IPS DF 4.7 (cell line): ENCODE measurements at regions not wholly inside any gene's neighbourhood (a gene's known extent, or its start where the extent isn't known, plus 50 kb on each side); places are given as distances from the start of the nearest gene placed in this dataset.

ENCODE experiments used
- DNase-seq: peaks from one replicate; pipeline ENCODE4 v3.0.0-alpha.2; 2013; ENCODE audit warnings: low spot score; ENCODE audit errors: extremely low read depth

DNA sequence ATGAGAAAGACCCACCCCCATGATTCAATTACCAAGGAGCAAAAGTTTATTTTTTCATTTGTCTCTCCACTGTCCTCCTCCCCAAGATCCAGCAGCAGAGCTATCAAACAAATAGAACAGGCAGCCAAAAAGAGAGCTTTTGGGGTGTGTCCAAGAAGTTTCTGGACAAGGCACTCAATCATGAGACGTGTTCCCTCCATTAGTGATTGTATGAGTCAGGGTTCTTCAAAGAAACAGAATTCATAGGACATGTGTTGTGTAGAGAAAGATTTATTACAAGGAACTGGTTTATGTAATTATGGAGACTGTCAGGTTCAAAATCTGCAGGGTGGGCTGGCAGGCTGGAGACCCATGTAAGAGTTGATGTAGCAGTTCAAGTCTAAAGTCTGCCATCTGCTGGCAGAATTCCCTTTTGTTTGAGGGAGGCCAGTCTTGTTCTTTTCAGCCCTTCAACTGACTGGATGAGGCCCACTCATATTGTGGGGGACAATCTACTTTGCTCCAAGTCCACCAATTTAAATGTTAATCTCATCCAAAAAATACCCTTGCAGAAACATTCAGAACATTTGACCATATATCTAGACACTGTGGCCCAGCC, 248.1 kb upstream of the OPRM1 start:
- DNase-seq: no peak

- no peak for DNase-seq
Measured at GRCh38 chr6:153790048-153790447, 249.0 kb upstream of the OPRM1 start.

DNA sequence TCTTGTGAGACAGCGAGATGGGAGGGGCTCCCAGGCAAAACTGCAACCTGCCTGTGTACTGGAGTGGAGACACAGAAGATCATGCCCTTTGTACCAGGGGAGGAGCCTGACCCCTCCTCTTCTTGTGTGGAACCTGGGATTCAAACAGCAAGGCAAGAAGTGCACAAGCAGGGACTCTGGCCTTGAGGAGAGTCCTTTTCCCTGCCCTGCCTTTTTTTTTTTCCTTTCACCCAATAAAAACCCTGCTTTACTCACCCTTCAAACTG, 251.8 kb upstream of the OPRM1 start:
- no peak for DNase-seq

DNA sequence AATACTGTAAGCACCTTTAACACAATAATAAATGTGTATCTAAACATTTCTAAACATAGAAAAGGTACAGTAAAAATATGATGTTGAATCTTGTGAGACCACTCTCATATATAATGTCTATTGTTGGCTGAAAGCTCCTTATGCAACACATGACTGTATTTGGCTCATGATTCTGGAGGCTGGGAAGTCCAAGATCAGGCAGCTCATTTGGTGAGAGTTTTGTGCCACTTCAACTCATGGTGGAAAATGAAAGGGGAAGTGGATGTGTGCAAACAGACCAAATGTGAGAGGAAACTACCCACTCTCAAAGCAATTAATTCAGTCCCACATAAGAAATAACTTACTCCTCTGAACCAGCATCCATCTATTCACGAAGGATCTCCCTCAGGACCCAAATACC, 257.7 kb upstream of the OPRM1 start:
- no peak for DNase-seq

- no peak for DNase-seq
Measured at GRCh38 chr6:153780011-153780410, 259.0 kb upstream of the OPRM1 start.

GRCh38 chr6:153778216-153778615, 260.8 kb upstream of the OPRM1 start:
- DNase-seq: no peak

DNA sequence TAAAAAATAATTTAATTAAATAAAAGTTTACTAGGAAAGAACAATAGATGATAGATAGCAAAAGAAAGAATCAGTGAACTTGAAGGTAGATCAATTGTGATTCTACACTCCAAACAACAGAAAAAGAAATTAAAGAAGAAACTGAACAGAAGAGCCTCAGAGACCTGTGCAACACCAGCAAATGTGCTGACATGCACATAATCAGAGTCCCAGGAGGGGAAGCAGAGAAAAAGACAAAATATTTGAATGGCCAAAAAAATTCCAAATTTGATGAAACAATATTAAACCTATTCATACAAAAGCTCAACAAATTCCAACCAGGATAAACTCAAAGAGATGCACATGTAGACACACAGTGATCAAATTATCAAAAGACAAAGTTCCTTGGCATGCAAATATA, 267.5 kb upstream of the OPRM1 start:
- DNase-seq: no peak

DNA sequence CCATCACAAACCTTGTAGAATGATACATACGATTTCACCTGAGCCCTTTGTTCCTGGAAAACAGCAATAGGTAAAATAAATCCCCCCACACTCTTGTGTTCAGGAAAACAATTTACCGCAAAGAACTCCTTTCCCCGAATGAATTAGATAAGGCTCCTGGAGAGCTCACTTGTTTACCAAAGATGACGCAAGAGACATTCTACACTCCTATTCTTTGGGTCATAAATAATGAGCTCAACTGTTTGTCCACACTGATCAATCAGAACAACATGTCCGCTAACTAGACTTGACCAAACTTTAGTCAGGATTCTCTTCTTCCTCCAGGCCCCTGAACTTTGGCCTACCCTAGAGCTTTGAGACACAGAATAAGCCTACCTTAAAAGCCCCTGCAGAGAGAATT, 271.9 kb upstream of the OPRM1 start:
- DNase-seq: no peak

- DNase-seq: no peak
Measured at GRCh38 chr6:153758516-153758915, 280.5 kb upstream of the OPRM1 start.

GRCh38 chr6:153735761-153736160, 303.3 kb upstream of the OPRM1 start:
- no peak for DNase-seq

- DNase-seq: no peak
Measured at GRCh38 chr6:153729189-153729588, 309.9 kb upstream of the OPRM1 start.

DNA sequence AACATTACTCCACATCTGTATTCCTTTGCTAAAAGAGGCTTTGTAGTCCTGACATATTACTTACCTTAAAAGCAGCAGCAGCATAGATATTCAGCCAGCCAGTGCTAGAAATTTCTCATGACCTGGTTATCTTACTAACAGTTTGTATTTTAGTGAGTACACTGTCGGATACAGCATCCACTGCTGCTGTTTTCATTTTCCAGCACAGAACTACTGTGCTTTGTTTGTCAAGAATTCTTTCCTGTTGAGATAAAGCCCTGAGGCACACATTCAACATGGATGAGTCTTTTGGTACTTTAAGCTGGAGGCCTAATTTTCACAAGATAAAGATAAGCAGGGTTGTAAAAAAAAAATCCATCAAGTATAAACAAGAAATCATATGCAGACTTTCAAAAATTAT, 311.2 kb upstream of the OPRM1 start:
- DNase-seq: no peak

DNA sequence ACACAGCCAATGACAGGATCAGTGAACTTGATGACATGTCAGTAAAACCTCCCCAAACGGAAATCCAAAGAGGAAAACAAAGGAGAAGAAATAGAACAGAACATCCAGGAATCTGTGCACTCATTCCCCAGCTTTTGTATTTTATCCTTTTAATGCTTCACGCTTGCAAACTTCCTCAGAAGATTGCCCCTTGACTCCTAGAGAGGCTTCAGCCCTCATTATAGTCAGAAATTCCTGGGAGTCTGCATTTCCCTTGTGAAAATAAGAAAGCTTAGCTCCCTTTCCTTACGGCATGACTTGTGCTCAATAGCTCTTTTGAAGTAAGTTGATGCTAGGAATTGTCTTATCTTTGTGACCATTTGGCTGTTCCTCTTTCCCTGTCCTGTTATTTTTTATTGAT, 313.6 kb upstream of the OPRM1 start:
- DNase-seq: no peak

DNA sequence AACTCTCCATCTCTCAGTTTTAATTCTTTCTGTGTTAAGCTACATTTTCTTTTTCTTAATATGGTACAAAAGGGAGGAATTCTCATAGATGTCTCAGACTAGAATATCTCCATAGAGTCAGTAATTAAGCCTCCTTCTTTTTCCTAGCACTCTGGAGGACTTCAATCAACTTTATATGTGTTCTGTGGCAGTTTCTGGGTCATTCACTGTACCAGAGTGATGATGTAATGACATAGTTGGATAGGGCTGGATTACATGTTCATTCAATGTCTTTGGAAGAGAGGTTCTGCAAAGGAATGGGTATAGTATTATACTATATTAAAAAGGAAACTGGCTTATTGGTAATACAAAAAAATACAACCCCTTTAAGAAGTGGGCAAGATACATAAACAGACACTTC, 318.3 kb upstream of the OPRM1 start:
- DNase-seq: no peak

- no peak for DNase-seq
Measured at GRCh38 chr6:153705429-153705828, 333.6 kb upstream of the OPRM1 start.

GRCh38 chr6:153702671-153703070, 336.4 kb upstream of the OPRM1 start:
- DNase-seq: no peak

- no peak for DNase-seq
Measured at GRCh38 chr6:153698637-153699036, 340.4 kb upstream of the OPRM1 start.

- DNase-seq: no peak
Measured at GRCh38 chr6:153698001-153698400, 341.0 kb upstream of the OPRM1 start.

GRCh38 chr6:153677522-153677921, 361.5 kb upstream of the OPRM1 start:
- no peak for DNase-seq

GRCh38 chr6:153673750-153674149, 365.3 kb upstream of the OPRM1 start:
- DNase-seq: no peak

- no peak for DNase-seq
Measured at GRCh38 chr6:153673225-153673624, 365.8 kb upstream of the OPRM1 start.

- no peak for DNase-seq
Measured at GRCh38 chr6:153670403-153671026, 368.5 kb upstream of the OPRM1 start.

GRCh38 chr6:153668758-153669157, 370.3 kb upstream of the OPRM1 start:
- DNase-seq: no peak

DNA sequence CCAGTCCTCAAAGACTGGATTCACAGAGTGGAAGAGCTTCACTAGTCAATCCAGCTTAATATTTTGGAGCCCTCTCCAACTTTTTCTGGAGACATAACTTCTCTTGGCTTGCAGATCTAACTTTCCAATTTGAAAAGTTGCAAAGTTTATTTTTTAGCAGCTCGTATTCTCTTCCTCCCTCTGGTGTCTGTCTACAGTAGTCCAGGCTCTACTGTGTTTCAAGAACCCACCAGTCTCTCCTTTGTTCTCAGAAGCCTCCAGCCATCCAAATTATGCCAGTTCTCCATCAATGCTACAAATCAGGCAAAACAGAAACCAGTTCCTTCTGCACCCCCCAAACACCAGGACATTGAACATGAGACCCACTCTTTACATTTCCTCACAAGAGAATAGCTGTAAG, 376.1 kb upstream of the OPRM1 start:
- no peak for DNase-seq
